ENCODE measurements at regions not wholly inside any gene's neighbourhood (a gene's known extent, or its start where the extent isn't known, plus 50 kb on each side); places are given as distances from the start of the nearest gene placed in this dataset.

DNA sequence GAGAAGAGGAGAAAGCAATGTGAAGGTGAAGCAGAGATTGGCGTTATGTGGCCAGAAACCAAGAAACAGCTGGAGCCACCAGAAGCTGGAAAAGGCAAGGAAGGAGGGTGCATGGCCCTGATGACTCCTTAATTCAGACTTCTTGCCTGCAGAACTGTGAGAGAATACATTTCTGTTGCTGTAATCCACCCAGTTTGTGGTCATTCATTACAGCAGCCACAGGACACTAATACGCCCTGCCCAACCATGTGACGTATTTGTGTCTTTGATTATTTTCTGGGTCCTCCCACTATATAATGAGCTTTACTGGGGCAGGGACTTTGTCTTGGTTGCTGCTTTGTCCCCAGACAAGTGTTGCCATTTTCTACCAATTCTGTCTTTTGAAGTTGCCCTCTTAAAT lies 64.5 kb upstream of the MITF start:
- TF ChIP-seq, protein P1, sequence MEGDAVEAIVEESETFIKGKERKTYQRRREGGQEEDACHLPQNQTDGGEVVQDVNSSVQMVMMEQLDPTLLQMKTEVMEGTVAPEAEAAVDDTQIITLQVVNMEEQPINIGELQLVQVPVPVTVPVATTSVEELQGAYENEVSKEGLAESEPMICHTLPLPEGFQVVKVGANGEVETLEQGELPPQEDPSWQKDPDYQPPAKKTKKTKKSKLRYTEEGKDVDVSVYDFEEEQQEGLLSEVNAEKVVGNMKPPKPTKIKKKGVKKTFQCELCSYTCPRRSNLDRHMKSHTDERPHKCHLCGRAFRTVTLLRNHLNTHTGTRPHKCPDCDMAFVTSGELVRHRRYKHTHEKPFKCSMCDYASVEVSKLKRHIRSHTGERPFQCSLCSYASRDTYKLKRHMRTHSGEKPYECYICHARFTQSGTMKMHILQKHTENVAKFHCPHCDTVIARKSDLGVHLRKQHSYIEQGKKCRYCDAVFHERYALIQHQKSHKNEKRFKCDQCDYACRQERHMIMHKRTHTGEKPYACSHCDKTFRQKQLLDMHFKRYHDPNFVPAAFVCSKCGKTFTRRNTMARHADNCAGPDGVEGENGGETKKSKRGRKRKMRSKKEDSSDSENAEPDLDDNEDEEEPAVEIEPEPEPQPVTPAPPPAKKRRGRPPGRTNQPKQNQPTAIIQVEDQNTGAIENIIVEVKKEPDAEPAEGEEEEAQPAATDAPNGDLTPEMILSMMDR (conservative IDR thresholded peaks at IDR 0.05; ENCODE audit: control insufficient read depth, insufficient read depth, low read depth, low read length) = no peak
- DNase-seq (ENCODE audit: low read depth) = no peak
- no peak overlapping the region for H3K4me3 ChIP-seq (ENCODE audit: control insufficient read depth, low read depth, low read length)

DNA sequence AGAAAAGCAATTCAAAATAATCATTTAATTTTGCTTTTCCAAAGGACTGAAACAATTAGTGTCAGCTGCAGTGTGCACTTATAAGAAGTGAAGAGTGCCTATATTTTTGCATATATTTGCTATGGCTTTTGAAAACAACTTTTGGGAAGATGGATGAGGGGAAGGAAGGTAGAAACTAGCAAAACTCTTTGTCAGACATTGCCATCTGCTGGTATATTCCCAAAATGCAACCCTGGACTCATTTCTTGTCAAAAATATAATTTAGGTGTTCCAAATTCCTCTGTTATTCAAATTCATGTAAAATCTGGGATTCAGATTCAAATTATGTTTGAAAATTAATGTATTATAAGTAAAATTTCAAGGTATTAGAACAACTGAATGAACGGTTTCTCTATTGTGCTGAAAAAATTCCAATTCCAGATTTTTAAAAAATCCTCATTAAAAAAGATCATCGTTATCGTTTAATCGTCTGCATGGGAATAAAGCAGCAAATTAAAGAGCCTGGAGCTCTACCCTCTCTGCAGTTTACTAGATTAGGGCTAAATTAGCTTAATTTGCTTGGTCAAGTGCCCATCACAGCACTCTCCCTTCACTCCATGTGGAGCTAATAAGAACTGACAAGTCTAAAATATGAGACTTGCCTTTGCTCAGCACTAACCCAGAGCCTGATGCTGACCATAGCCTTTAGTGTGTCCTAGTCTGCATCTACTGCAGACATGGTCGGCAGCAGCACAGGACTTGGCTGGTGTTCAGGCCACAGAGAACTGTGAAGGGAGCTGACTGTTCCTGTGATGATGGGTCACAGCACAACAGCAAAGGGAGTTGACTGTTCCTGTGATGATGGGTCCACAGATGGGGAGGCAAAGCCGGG lies 67.9 kb upstream of the MITF start:
- peak; percentile 59 for DNase-seq (ENCODE audit: low read depth)
- H3K4me3 ChIP-seq (ENCODE audit: control insufficient read depth, low read depth, low read length) = no peak overlapping the region

DNA sequence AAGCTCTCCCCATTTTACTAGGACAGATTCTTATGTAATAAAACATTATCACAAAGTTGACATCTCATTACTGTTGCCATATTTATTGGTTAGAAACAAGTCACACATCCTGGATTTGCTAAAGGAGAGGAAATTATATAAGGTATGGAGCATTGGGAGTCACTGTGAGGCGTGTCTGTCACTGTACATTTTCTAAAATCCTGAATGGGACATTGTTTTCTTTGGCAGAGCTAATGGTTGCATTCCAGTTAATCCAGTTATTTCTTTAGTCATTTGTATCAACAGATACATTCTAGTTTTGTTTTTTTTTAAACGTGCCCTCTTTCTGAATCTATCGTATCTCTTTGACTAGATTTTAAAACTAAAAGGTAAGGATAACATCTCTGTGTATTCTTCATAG lies 70.2 kb upstream of the MITF start:
- TF ChIP-seq, protein P1 (conservative IDR thresholded peaks at IDR 0.05; ENCODE audit: control insufficient read depth, insufficient read depth, low read depth, low read length) = no peak

More for the DNA sequence above, 67.9 kb upstream of the MITF start:
- TF ChIP-seq, protein P1 (conservative IDR thresholded peaks at IDR 0.05; ENCODE audit: control insufficient read depth, insufficient read depth, low read depth, low read length) = peak; percentile 82

DNA sequence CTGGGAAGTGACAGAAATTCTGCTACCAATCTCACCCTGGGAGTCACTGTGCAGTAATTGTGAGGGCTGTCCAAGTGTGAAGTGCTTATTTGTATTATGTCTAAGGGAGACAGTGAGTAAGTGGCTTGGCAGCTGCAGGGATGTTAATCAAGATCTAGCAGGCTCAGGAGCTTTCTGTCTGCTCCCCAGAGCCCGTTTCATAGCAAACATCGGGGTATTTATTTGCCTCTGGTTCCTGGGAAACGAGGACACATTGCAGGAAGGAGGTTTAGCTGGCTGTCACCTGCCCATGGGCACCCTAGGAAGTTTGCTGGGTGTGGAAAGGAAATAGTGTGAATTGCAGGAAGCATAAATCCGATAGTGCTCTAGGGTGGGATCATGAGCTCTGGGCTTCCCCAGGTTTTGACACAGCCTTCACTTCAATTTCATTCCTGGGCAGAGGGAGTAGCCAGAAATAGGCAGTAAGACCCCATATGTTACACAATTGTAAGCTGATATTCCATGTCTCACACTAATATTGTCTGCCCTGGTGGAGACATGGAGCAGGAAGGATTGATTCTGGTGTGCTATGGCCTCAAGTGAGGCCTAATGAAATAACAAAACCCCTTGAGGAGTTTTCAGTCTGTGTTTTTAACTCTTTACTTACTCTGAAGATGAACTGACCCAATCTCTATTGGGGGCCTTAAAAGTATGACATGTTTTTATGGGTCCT lies 74.1 kb upstream of the MITF start:
- TF ChIP-seq, protein P1 (conservative IDR thresholded peaks at IDR 0.05; ENCODE audit: control insufficient read depth, insufficient read depth, low read depth, low read length) = no peak
- H3K4me3 ChIP-seq (ENCODE audit: control insufficient read depth, low read depth, low read length) = no peak overlapping the region
- DNase-seq (ENCODE audit: low read depth) = no peak

More for the DNA sequence above, 70.2 kb upstream of the MITF start:
- H3K4me3 ChIP-seq (ENCODE audit: control insufficient read depth, low read depth, low read length) = no peak overlapping the region
- no peak for DNase-seq (ENCODE audit: low read depth)

DNA sequence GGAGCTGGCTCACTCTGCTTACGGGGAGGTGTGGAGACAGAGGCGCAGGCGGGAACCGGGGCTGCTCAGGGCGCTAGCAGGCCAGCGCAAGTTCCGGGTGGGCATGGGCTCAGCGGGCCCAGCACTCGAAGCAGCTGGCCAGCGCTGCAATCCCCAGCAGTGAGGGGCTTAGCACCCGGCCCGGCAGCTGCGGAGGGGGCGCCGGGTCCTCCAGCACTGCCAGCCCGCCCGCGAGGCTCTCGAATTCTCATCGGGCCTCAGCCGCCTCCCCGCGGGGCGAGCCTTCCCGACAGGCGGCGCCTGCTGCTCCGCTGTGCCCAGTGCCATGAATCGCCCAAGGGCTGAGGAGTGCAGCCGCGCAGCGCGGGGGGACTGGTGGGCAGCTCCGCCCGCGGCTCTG lies 78.6 kb upstream of the MITF start:
- TF ChIP-seq, protein P1 (conservative IDR thresholded peaks at IDR 0.05; ENCODE audit: control insufficient read depth, insufficient read depth, low read depth, low read length) = no peak
- DNase-seq (ENCODE audit: low read depth) = no peak
- H3K4me3 ChIP-seq (ENCODE audit: control insufficient read depth, low read depth, low read length) = no peak overlapping the region

DNA sequence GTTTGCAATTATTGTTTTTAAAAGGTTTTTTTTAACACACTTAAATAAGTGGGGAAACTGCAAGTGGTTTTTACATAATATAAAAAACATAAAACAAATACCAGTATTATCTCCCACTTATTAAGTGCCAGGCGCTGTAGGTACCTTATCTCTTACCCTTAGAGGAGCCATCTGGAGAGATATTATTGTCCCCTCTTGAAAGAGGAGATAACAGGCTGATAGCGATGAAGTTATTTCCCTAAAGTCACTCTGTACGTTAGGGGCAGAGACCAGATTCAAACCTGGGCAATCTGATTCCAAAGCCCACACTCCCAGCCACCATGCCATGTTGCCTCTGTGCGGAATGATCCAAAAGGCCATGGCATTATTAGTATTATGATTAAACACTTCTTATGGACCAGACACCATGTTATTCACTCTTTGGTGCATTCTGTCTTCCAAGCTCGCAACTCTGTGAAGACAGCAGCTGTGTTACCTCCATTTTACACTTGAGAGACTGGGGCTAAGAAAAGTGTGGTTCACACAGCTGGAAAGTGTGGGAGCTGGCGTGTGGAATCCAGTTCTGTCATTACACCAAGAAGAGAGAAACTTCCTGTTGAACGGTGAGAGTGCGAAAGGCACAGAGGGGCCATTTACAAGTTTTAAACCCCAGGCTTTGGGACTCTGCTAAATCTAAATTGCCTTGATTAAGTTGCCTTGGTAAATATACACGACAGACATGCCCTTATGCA lies 79.9 kb upstream of the MITF start:
- TF ChIP-seq, protein P1 (conservative IDR thresholded peaks at IDR 0.05; ENCODE audit: control insufficient read depth, insufficient read depth, low read depth, low read length) = no peak
- no peak for DNase-seq (ENCODE audit: low read depth)
- no peak overlapping the region for H3K4me3 ChIP-seq (ENCODE audit: control insufficient read depth, low read depth, low read length)
